22Rv1 (cell line): ENCODE measurements at regions not wholly inside any gene's neighbourhood (a gene's known extent, or its start where the extent isn't known, plus 50 kb on each side); places are given as distances from the start of the nearest gene placed in this dataset.

Experiments used
- ZFX ChIP-seq: fragments of 450-650 bp; IDR thresholded peaks from 2 replicates; pipeline ENCODE4 v1.6.1; 2017; ENCODE audit warnings: antibody characterized with exemption, borderline replicate concordance
- TF ChIP-seq, protein P1 (sequence below): fragments of 450-650 bp; IDR thresholded peaks from 2 replicates; pipeline ENCODE4 v1.5.1; 2017; ENCODE audit warnings: mild to moderate bottlenecking

DNA sequence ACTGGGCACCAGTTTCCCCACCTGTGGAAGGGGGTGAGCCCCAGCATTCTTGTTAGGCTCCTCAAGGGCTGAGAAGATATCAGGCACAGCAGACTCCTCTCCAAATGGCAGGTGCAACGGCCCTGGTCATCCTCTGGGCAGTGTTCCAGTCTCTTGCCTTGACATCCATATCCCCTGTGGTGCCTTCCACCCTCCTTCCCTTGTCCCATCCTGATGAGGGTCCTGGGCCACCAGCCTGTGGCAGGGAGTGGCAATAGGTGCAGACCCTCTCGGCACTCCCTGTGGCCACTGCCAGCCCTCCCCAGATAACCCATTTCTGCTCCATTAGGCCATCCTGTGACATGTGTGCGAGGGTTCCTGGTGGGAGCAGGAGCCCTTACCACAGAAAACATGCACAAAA is 78.8 kb upstream of the NECTIN1 start:
- TF ChIP-seq, protein P1, sequence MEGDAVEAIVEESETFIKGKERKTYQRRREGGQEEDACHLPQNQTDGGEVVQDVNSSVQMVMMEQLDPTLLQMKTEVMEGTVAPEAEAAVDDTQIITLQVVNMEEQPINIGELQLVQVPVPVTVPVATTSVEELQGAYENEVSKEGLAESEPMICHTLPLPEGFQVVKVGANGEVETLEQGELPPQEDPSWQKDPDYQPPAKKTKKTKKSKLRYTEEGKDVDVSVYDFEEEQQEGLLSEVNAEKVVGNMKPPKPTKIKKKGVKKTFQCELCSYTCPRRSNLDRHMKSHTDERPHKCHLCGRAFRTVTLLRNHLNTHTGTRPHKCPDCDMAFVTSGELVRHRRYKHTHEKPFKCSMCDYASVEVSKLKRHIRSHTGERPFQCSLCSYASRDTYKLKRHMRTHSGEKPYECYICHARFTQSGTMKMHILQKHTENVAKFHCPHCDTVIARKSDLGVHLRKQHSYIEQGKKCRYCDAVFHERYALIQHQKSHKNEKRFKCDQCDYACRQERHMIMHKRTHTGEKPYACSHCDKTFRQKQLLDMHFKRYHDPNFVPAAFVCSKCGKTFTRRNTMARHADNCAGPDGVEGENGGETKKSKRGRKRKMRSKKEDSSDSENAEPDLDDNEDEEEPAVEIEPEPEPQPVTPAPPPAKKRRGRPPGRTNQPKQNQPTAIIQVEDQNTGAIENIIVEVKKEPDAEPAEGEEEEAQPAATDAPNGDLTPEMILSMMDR, result no peak
- no peak for TF ChIP-seq ZFX
